GM21737 (cell line): ENCODE measurements at regions not wholly inside any gene's neighbourhood (a gene's known extent, or its start where the extent isn't known, plus 50 kb on each side); places are given as distances from the start of the nearest gene placed in this dataset.

Experiments
- ATAC-seq: cut with Tn5 transposase; IDR thresholded peaks from one replicate; pipeline ENCODE4 v1.9.1; 2021; ENCODE audit warnings: mild to moderate bottlenecking, moderate library complexity; ENCODE audit not compliant: unreplicated experiment

- ATAC-seq, result no peak
Observed at GRCh38 chr2:215627771-215628170, 191.9 kb upstream of the FN1 start.

GRCh38 chr2:215626812-215627281 lies 191.0 kb upstream of the FN1 start:
- ATAC-seq, result no peak

- no peak for ATAC-seq
Observed at GRCh38 chr2:215626063-215626462, 190.2 kb upstream of the FN1 start.

GRCh38 chr2:215625207-215625606 lies 189.3 kb upstream of the FN1 start:
- ATAC-seq, result no peak

GRCh38 chr2:215624423-215624829 lies 188.6 kb upstream of the FN1 start:
- no peak for ATAC-seq

- no peak for ATAC-seq
Observed at GRCh38 chr2:215622837-215623236, 187.0 kb upstream of the FN1 start.

- no peak for ATAC-seq
Observed at GRCh38 chr2:215621381-215621780, 185.5 kb upstream of the FN1 start.

GRCh38 chr2:215620528-215620927 lies 184.7 kb upstream of the FN1 start:
- no peak for ATAC-seq

GRCh38 chr2:215619989-215620388 lies 184.1 kb upstream of the FN1 start:
- no peak for ATAC-seq

- ATAC-seq, result no peak
Observed at GRCh38 chr2:215619022-215619958, 183.4 kb upstream of the FN1 start.

- ATAC-seq, result no peak
Observed at GRCh38 chr2:215618145-215618544, 182.3 kb upstream of the FN1 start.

GRCh38 chr2:215617060-215617824 lies 181.4 kb upstream of the FN1 start:
- no peak for ATAC-seq

GRCh38 chr2:215615803-215616174 lies 179.9 kb upstream of the FN1 start:
- ATAC-seq, result no peak

GRCh38 chr2:215615067-215615802 lies 179.4 kb upstream of the FN1 start:
- ATAC-seq, result no peak

GRCh38 chr2:215614296-215614695 lies 178.4 kb upstream of the FN1 start:
- no peak for ATAC-seq

GRCh38 chr2:215613888-215614287 lies 178.0 kb upstream of the FN1 start:
- no peak for ATAC-seq

- ATAC-seq, result no peak
Observed at GRCh38 chr2:215613280-215613679, 177.4 kb upstream of the FN1 start.

GRCh38 chr2:215612786-215613185 lies 176.9 kb upstream of the FN1 start:
- ATAC-seq, result no peak

GRCh38 chr2:215611609-215612386 lies 175.9 kb upstream of the FN1 start:
- ATAC-seq, result no peak
